ENCODE measurements at regions not wholly inside any gene's neighbourhood (a gene's known extent, or its start where the extent isn't known, plus 50 kb on each side); places are given as distances from the start of the nearest gene placed in this dataset.

DNA sequence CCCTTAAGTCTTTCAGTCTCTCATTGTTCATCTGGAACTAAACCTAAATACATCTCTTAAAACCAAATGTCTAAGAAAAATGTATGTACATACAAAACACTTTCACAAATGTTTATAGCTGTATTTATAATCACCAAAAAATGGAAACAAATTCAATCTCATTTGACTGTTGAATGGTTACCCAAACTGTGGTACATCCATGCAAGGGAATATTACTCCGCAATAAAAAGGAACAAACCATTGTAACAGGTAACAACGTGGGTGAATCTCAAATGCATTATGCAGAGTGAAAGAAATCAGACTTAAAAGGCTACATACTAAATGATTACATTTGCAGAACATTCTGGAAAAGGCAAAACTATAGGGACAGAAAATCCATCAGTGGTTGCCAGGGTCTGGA, 425.2 kb downstream of the COG6 start:
- ATAC-seq: no peak
- BruUV-seq (replicated peaks): no TSS peak

GRCh38 chr13:40082639-40083038, 427.2 kb downstream of the COG6 start:
- Histone ChIP-seq H3K79me2 (ENCODE audit: control insufficient read depth, insufficient read depth, low read length) (no peaks in the 10 kb centered on the region), H3K9me1 (ENCODE audit: control insufficient read depth, insufficient read depth, low read length) (no peaks in the 10 kb centered on the region), H3K27ac (ENCODE audit: extremely low read depth, low read depth, low read length) (no peak overlapping the region), H2AFZ (ENCODE audit: low read depth, low read length) (no peak overlapping the region), H3K4me1 (replicated peaks in 1 of 2; ENCODE audit: control insufficient read depth in 2 of 2, insufficient read depth in 2 of 2, low read length in 2 of 2) (no peaks in the 10 kb centered on the region), H3K9me3 (replicated peaks; ENCODE audit: control insufficient read depth, insufficient read depth, low read depth, low read length) (no peaks in the 10 kb centered on the region), H4K20me1 (replicated peaks; ENCODE audit: control insufficient read depth, insufficient read depth, low read length) (no peaks in the 10 kb centered on the region), H3K9ac (ENCODE audit: insufficient read depth in 1 of 2, low read depth in 2 of 2, low read length in 2 of 2) (no peak overlapping the region), H3K4me3 (no peak overlapping the region), H3K4me2 (ENCODE audit: insufficient read depth, low read length) (no peak overlapping the region), H3K27me3 (ENCODE audit: control insufficient read depth in 2 of 2, insufficient read depth in 2 of 2, low read length in 2 of 2) (peaks cover 0 to 5% of the 10 kb centered on the region in 2 experiments; a peak in 1 of 5 replicates), H3K36me3 (ENCODE audit: control insufficient read depth, insufficient read depth, low read length) (no peaks in the 10 kb centered on the region)
- BruUV-seq (replicated peaks): no TSS peak
- in situ Hi-C loops (cut with MboI) (no loop called here), intact Hi-C loops (cut with micrococcal nuclease) (no loop called here)
- WGBS (ENCODE audit: insufficient coverage, low coverage, missing lambda C conversion rate): 2% methylated on average over 8 of the region's 8 CpGs
- FAIRE-seq (no peak), DNase-seq (ENCODE audit: extremely low read depth in 1 of 4, low spot score in 3 of 4) (no peak), ATAC-seq (no peak)
- ChIA-PET POLR2A (no interaction called here), CTCF (ENCODE audit: low intra/inter-chr PET ratio) (no interaction called here)
- no peak for TF ChIP-seq TRIM24 (IDR thresholded peaks at IDR 0.05)
- no peak for TF ChIP-seq SP2 (IDR thresholded peaks at IDR 0.05; ENCODE audit: extremely low read depth, low read depth, low read length, poor library complexity, severe bottlenecking)
- TF ChIP-seq WHSC1 (IDR thresholded peaks at IDR 0.05; ENCODE audit: low read length): no peak
- no peak for TF ChIP-seq KHSRP (IDR thresholded peaks at IDR 0.05)
- TF ChIP-seq, protein P1, sequence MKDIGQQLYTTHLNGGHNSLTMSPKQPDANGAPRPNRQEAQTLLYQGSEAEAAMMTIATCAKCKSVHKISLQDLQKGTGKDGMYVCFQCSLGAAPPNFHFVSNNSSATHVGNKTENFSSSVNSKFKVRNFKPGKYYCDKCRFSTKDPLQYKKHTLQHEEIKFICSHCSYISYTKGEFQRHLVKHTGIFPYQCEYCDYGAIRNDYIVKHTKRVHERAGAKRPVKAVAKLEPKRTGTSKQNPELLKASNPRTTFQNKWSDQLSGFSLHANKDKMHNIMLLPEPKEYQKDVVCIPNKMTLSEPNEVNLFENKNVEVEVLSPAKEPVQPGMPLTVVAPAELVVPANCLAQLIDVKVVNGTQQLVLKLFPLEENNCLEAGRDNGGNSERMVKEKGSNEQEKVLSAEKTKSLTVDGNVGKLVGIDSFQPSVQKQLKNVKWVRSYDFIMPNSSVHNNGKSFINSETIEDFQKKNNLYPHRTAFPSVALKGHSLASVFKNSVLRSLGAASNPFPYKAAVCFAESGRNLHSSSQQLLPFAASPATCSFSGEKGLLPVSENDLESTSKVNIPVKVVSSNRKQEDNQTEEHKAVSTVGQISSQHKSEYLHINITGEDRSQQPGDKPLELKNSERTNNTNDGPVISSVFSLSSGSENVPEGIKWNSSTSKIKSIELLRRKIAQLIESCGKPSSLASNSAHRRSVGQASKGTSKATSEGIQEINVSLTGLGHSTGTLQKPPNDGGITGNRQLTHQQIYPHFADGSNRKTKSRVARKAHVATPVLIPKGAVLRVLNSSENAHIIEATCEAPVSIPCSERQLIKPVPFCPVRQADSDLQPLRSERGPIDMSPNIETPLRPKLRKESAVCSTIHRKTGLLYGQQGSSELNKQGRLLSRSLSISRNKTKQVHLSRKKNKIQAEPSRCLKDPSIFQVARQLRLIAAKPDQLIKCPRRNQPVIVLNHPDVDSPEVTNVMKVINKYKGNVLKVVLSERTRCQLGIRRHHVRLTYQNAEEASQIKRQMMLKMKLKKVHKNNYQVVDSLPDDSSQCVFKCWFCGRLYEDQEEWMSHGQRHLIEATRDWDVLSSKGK (CRISPR knock-in tag; IDR thresholded peaks at IDR 0.05): no peak
- no peak for TF ChIP-seq ZNF695 (CRISPR knock-in tag; IDR thresholded peaks at IDR 0.05)
- no peak for TF ChIP-seq ZNF785 (CRISPR knock-in tag; IDR thresholded peaks at IDR 0.05)
- no peak for TF ChIP-seq HES1 (IDR thresholded peaks at IDR 0.05; ENCODE audit: low read depth)
- no peak for TF ChIP-seq CEBPZ (IDR thresholded peaks at IDR 0.05; ENCODE audit: borderline replicate concordance, low read depth, low read length)
- no peak for TF ChIP-seq ZNF184 (CRISPR knock-in tag; IDR thresholded peaks at IDR 0.05)

More for the DNA sequence above, 425.2 kb downstream of the COG6 start:
- DNase-seq (ENCODE audit: extremely low read depth in 1 of 4, low spot score in 3 of 4): no peak
- Histone ChIP-seq H3K79me2 (ENCODE audit: control insufficient read depth, insufficient read depth, low read length) (no peaks in the 10 kb centered on the region), H3K4me2 (ENCODE audit: insufficient read depth, low read length) (no peak overlapping the region), H3K4me1 (replicated peaks in 1 of 2; ENCODE audit: control insufficient read depth in 2 of 2, insufficient read depth in 2 of 2, low read length in 2 of 2) (no peaks in the 10 kb centered on the region), H2AFZ (ENCODE audit: low read depth, low read length) (no peak overlapping the region), H4K20me1 (replicated peaks; ENCODE audit: control insufficient read depth, insufficient read depth, low read length) (no peaks in the 10 kb centered on the region), H3K27me3 (ENCODE audit: control insufficient read depth in 2 of 2, insufficient read depth in 2 of 2, low read length in 2 of 2) (no peaks in the 10 kb centered on the region), H3K4me3 (no peak overlapping the region), H3K9me3 (replicated peaks; ENCODE audit: control insufficient read depth, insufficient read depth, low read depth, low read length) (no peaks in the 10 kb centered on the region), H3K27ac (ENCODE audit: extremely low read depth, low read depth, low read length) (no peak overlapping the region), H3K9me1 (ENCODE audit: control insufficient read depth, insufficient read depth, low read length) (no peaks in the 10 kb centered on the region), H3K9ac (ENCODE audit: insufficient read depth in 1 of 2, low read depth in 2 of 2, low read length in 2 of 2) (no peak overlapping the region), H3K36me3 (ENCODE audit: control insufficient read depth, insufficient read depth, low read length) (no peaks in the 10 kb centered on the region)
- TF ChIP-seq NONO (IDR thresholded peaks at IDR 0.05; ENCODE audit: low read depth in 2 of 2, low read length in 1 of 2): no peak
- in situ Hi-C loops (cut with MboI): no loop called here
- FAIRE-seq: no peak
- WGBS (ENCODE audit: insufficient coverage, low coverage, missing lambda C conversion rate): 7% methylated on average over 2 of the region's 2 CpGs
- CTCF ChIA-PET (ENCODE audit: low intra/inter-chr PET ratio): no interaction called here
- intact Hi-C loops (cut with micrococcal nuclease): no loop called here
- POLR2A ChIA-PET: no interaction called here
